Hematopoietic multipotent progenitor cell treated with erythropoietin and hydrocortisone succinate and interleukin-3 and kit ligand, for 15 days (in vitro differentiated cells): ENCODE measurements at regions not wholly inside any gene's neighbourhood (a gene's known extent, or its start where the extent isn't known, plus 50 kb on each side); places are given as distances from the start of the nearest gene placed in this dataset.
"Not testable (repeated sequence)": the region's sequence is repeated elsewhere in the genome, so short reads cannot be mapped to it uniquely, and the experiment has no call there.

Experiments
- DNase-seq: peaks from one replicate; pipeline ENCODE4 v3.0.0-alpha.2; 2015; ENCODE audit warnings: low spot score

- DNase-seq = no peak
These were observed 1041.1 kb upstream of the CDH6 start for GRCh38 chr5:30152431-30152830.

GRCh38 chr5:30150231-30150630, 1043.3 kb upstream of the CDH6 start:
- DNase-seq = no peak

- no peak for DNase-seq
These were observed 1044.0 kb upstream of the CDH6 start for GRCh38 chr5:30149526-30149925.

GRCh38 chr5:30147976-30148375, 1045.5 kb upstream of the CDH6 start:
- no peak for DNase-seq

- DNase-seq = not testable (repeated sequence)
These were observed 1049.4 kb upstream of the CDH6 start for GRCh38 chr5:30144059-30144458.

GRCh38 chr5:30142432-30142831, 1051.1 kb upstream of the CDH6 start:
- no peak for DNase-seq

- no peak for DNase-seq
These were observed 1072.4 kb upstream of the CDH6 start for GRCh38 chr5:30121043-30121442.

- no peak for DNase-seq
These were observed 1076.4 kb upstream of the CDH6 start for GRCh38 chr5:30117135-30117534.

GRCh38 chr5:30113542-30113941, 1079.9 kb upstream of the CDH6 start:
- DNase-seq = no peak

- DNase-seq = no peak
These were observed 1080.6 kb upstream of the CDH6 start for GRCh38 chr5:30112867-30113266.

- no peak for DNase-seq
These were observed 1085.4 kb upstream of the CDH6 start for GRCh38 chr5:30108051-30108450.

GRCh38 chr5:30106596-30106995, 1086.9 kb upstream of the CDH6 start:
- DNase-seq = no peak

- DNase-seq = no peak
These were observed 1088.5 kb upstream of the CDH6 start for GRCh38 chr5:30104872-30105596.

GRCh38 chr5:30103452-30104202, 1089.9 kb upstream of the CDH6 start:
- no peak for DNase-seq

- no peak for DNase-seq
These were observed 1090.4 kb upstream of the CDH6 start for GRCh38 chr5:30103052-30103451.

GRCh38 chr5:30102185-30102584, 1091.3 kb upstream of the CDH6 start:
- DNase-seq = no peak

GRCh38 chr5:30100929-30101328, 1092.6 kb upstream of the CDH6 start:
- no peak for DNase-seq

GRCh38 chr5:30100148-30100713, 1093.3 kb upstream of the CDH6 start:
- no peak for DNase-seq

- DNase-seq = no peak
These were observed 1093.9 kb upstream of the CDH6 start for GRCh38 chr5:30099634-30100033.

- DNase-seq = no peak
These were observed 1094.5 kb upstream of the CDH6 start for GRCh38 chr5:30098940-30099339.

GRCh38 chr5:30092548-30092947, 1100.9 kb upstream of the CDH6 start:
- DNase-seq = no peak

GRCh38 chr5:30069441-30070263, 1123.8 kb upstream of the CDH6 start:
- no peak for DNase-seq
